IMR-90 (cell line): ENCODE measurements at regions not wholly inside any gene's neighbourhood (a gene's known extent, or its start where the extent isn't known, plus 50 kb on each side); places are given as distances from the start of the nearest gene placed in this dataset.

Experiments used
- ATAC-seq: fragments of 200-7000 bp; cut with Tn5 transposase; 2 replicates; pipeline ENCODE4 v1.9.1; 2020; ENCODE audit warnings: low read depth, mild to moderate bottlenecking, moderate library complexity
- BruUV-seq: library from RNA; stranded (reverse); fragments of 400-500 nt; replicated peaks from 2 replicates; lab custom pipeline; 2021; lab: Mats Ljungman, UMichigan
- CTCF ChIA-PET: fragments of 300-600 bp; formaldehyde crosslinking; extraction: SDS; loops from one replicate; lab custom pipeline; 2021; ENCODE audit warnings: antibody characterized with exemption; lab: Yijun Ruan, JAX
- POLR2A ChIA-PET: fragments of 300-600 bp; sonication (Branson Sonifier 250); formaldehyde crosslinking; loops from one replicate; lab custom pipeline; 2022; ENCODE audit warnings: antibody characterized with exemption; ENCODE audit not compliant: unreplicated experiment; lab: Charles Lee
- DNase-seq: peaks from one replicate; pipeline ENCODE4 v3.0.0; 2013
- H2AFZ ChIP-seq: replicated peaks from 2 replicates; pipeline ENCODE3; 2013; ENCODE audit warnings: low read length, mild to moderate bottlenecking; ENCODE audit not compliant: poor library complexity
- H2AK5ac ChIP-seq: 2 replicates; pipeline ENCODE4 v1.6.1; 2013; ENCODE audit warnings: low read depth, low read length, inconsistent platforms
- H2AK9ac ChIP-seq: replicated peaks from 2 replicates; pipeline ENCODE3; 2013; ENCODE audit warnings: mild to moderate bottlenecking, low read depth, low read length, moderate library complexity; ENCODE audit not compliant: poor library complexity
- H2BK120ac ChIP-seq: 2 replicates; pipeline ENCODE4 v1.6.1; 2013; ENCODE audit warnings: low read depth, low read length, inconsistent platforms
- H2BK15ac ChIP-seq: 3 replicates; pipeline ENCODE4 v1.6.1; 2013; ENCODE audit warnings: low read depth, low read length, inconsistent platforms
- H2BK20ac ChIP-seq: 2 replicates; pipeline ENCODE4 v1.6.1; 2013; ENCODE audit warnings: low read depth, mild to moderate bottlenecking, inconsistent platforms, low read length, moderate library complexity
- H2BK5ac ChIP-seq: 2 replicates; pipeline ENCODE4 v1.6.1; 2013; ENCODE audit warnings: mild to moderate bottlenecking, low read depth, low read length, inconsistent platforms; ENCODE audit not compliant: poor library complexity, severe bottlenecking
- H3K14ac ChIP-seq: replicated peaks from 2 replicates; pipeline ENCODE4 v1.6.1; 2013; ENCODE audit warnings: low read depth, low read length, inconsistent platforms
- H3K18ac ChIP-seq: 2 replicates; pipeline ENCODE4 v1.6.1; 2013; ENCODE audit warnings: low read depth, low read length, control low read depth
- H3K23ac ChIP-seq: 2 replicates; pipeline ENCODE4 v1.6.1; 2013; ENCODE audit warnings: low read depth, low read length, inconsistent platforms
- H3K27ac ChIP-seq: 2 replicates; pipeline ENCODE4 v1.5.1; 2013; ENCODE audit warnings: mild to moderate bottlenecking, control low read depth, low read length; ENCODE audit not compliant: insufficient read depth
- H3K27me3 ChIP-seq: 2 replicates; pipeline ENCODE4 v1.6.1; 2013; ENCODE audit warnings: low read length; ENCODE audit not compliant: control insufficient read depth, insufficient read depth
- H3K36me3 ChIP-seq: 2 replicates; pipeline ENCODE4 v1.6.1; 2013; ENCODE audit warnings: low read length, mixed read lengths; ENCODE audit not compliant: control insufficient read depth, insufficient read depth
- H3K4ac ChIP-seq: 2 replicates; pipeline ENCODE4 v1.6.1; 2013; ENCODE audit warnings: low read depth, low read length, inconsistent platforms
- H3K4me1 ChIP-seq: 2 replicates; pipeline ENCODE4 v1.6.1; 2013; ENCODE audit warnings: low read length, mixed read lengths; ENCODE audit not compliant: control insufficient read depth, insufficient read depth
- H3K4me2 ChIP-seq: 2 replicates; pipeline ENCODE4 v1.6.1; 2013; ENCODE audit warnings: low read depth, mild to moderate bottlenecking, control low read depth, low read length, moderate library complexity
- H3K4me3 ChIP-seq: 2 replicates; pipeline ENCODE4 v1.5.1; 2013; ENCODE audit warnings: low read depth, mild to moderate bottlenecking, control low read depth, low read length, moderate library complexity; ENCODE audit not compliant: insufficient read depth
- H3K56ac ChIP-seq: 2 replicates; pipeline ENCODE4 v1.6.1; 2013; ENCODE audit warnings: low read length, inconsistent platforms; ENCODE audit not compliant: insufficient read depth; ENCODE audit errors: extremely low read depth
- H3K79me1 ChIP-seq, 2 experiments: 2 replicates each; pipeline ENCODE4 v1.6.1; 2013; ENCODE audit warnings: low read length in 2 of 2, inconsistent platforms in 1 of 2, low read depth in 1 of 2
- H3K9ac ChIP-seq: 2 replicates; pipeline ENCODE4 v1.6.1; 2013; ENCODE audit warnings: low read depth, low read length, control low read depth
- H3K9me1 ChIP-seq: 2 replicates; pipeline ENCODE4 v1.6.1; 2013; ENCODE audit warnings: low read length, inconsistent platforms; ENCODE audit not compliant: insufficient read depth
- H3K9me3 ChIP-seq: 2 replicates; pipeline ENCODE4 v1.6.1; 2013; ENCODE audit warnings: low read length; ENCODE audit not compliant: control insufficient read depth, insufficient read depth
- H4K20me1 ChIP-seq: 2 replicates; pipeline ENCODE4 v1.6.1; 2013; ENCODE audit warnings: low read length, inconsistent platforms; ENCODE audit not compliant: insufficient read depth
- H4K5ac ChIP-seq: 2 replicates; pipeline ENCODE4 v1.6.1; 2013; ENCODE audit warnings: mild to moderate bottlenecking, low read depth, low read length, control low read depth
- H4K8ac ChIP-seq, 2 experiments: 2 replicates each; pipeline ENCODE4 v1.6.1; 2013; ENCODE audit warnings: low read depth in 2 of 2, low read length in 2 of 2, control low read depth in 1 of 2, inconsistent platforms in 1 of 2
- H4K91ac ChIP-seq: 2 replicates; pipeline ENCODE4 v1.6.1; 2013; ENCODE audit warnings: low read depth, low read length, inconsistent platforms; ENCODE audit not compliant: insufficient read depth
- CHD1 ChIP-seq: IDR thresholded peaks from 2 replicates; pipeline ENCODE4 v1.6.1; 2012; ENCODE audit warnings: low read depth, low read length, improper control_type of control experiment
- FOS ChIP-seq: fragments of 150-350 bp; IDR thresholded peaks from 2 replicates; pipeline ENCODE4 v1.6.1; 2016; ENCODE audit warnings: low read depth, low read length
- RAD21 ChIP-seq: IDR thresholded peaks from 2 replicates; pipeline ENCODE4 v1.6.1; 2012; ENCODE audit warnings: low read length, improper control_type of control experiment
- RCOR1 ChIP-seq: IDR thresholded peaks from 2 replicates; pipeline ENCODE4 v1.6.1; 2012; ENCODE audit warnings: mild to moderate bottlenecking, low read length, improper control_type of control experiment; ENCODE audit not compliant: insufficient replicate concordance
- WGBS, 2 experiments: methylation state at CpG; one replicate each; pipeline versions ENCODE4 v1.1.5 to v1.1.7; 2013; ENCODE audit warnings: missing lambda C conversion rate in 2 of 2; ENCODE audit not compliant: insufficient read length in 1 of 2; ENCODE audit errors: extremely low coverage in 2 of 2; 5-methylcytosine and 5-hydroxymethylcytosine counted together
- dilution Hi-C: fragments of 300-500 bp; cut with HindIII; formaldehyde crosslinking; loops from one replicate; pipeline ENCODE4 v1.14.3; 2018; ENCODE audit warnings: low sequenced_read_pairs; ENCODE audit not compliant: unreplicated experiment
- in situ Hi-C: fragments of 300-500 bp; cut with MboI; formaldehyde crosslinking; loops from 3 replicates; pipeline ENCODE4 v1.14.3; 2019; ENCODE audit warnings: low sequenced_read_pairs, inconsistent platforms, mixed read lengths
- intact Hi-C: fragments of 100-400 bp; cut with micrococcal nuclease; formaldehyde crosslinking; loops from 2 replicates; pipeline ENCODE4 v1.10.0; 2022
- TF ChIP-seq, protein P1 (sequence below): fragments of 150-350 bp; IDR thresholded peaks from 2 replicates; pipeline ENCODE4 v1.6.1; 2016; ENCODE audit warnings: low read depth, mild to moderate bottlenecking, low read length, moderate library complexity, borderline replicate concordance

DNA sequence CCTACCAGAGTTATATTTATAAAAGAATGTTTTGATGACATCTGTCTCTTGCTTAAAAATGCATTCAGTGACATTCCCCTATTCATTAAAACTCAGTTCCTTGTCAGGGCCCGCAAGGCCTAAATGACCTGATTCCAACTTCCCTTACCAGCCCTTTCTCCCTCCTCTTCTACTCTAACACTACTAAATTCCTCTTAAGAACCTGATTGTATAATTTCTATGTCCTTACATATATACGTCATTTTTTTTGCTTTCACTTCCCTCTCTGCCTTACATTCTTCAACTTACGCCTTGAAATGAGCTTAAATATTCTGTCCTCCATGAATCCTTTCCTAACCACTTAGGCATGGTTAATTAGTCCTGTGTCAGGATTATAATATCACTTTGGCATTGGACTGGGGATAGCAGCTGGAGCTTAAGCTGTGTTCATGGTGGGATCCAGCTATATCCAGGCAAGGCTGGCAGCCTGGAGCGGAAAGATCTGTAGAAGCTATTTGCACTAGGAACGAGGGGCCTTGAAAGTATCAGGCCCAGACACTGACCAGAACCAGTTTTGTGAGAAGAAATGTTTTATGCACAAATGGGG, 360.2 kb upstream of the PTBP2 start:
- ATAC-seq: no peak
- intact Hi-C loops: loop anchor here (5.0 kb wide), 2 partner anchors 124 to 176 kb away; no protein-coding TSS in a partner anchor

More for the DNA sequence above, 360.2 kb upstream of the PTBP2 start:
- no peaks in the 10 kb centered on the region for H4K20me1 ChIP-seq
- no peak overlapping the region for H3K4me3 ChIP-seq
- H3K27me3 ChIP-seq: no peaks in the 10 kb centered on the region
- H3K9ac ChIP-seq: no peak overlapping the region
- H4K8ac ChIP-seq: peak overlapping the region in 1 of 2 experiments; percentile 16; a peak in 1 of 4 replicates
- ChIA-PET POLR2A (no interaction called here), CTCF (no interaction called here)
- H2BK15ac ChIP-seq: peak overlapping the region; percentile 48; the same call in 2 of the 3 replicates
- H2BK5ac ChIP-seq: no peak overlapping the region
- 0 out of 2 replicates have a peak overlapping the region, but pooled peaks have one; percentile 2 for H3K14ac ChIP-seq
- BruUV-seq: no TSS peak
- no peaks in the 10 kb centered on the region for H3K9me1 ChIP-seq
- H3K9me3 ChIP-seq: no peaks in the 10 kb centered on the region
- 93 to 100% methylated on average over 1 to 2 of the region's 5 CpGs for WGBS, 2 experiments
- no peak overlapping the region for H3K4me2 ChIP-seq
- peak overlapping the region; percentile 47; the same call in 1 of the 2 replicates for H2BK120ac ChIP-seq
- H3K4ac ChIP-seq: peak overlapping the region; percentile 58; the same call in 1 of the 2 replicates
- H3K4me1 ChIP-seq: peaks cover 24% of the 10 kb centered on the region
- H3K36me3 ChIP-seq: no peaks in the 10 kb centered on the region
- no peak overlapping the region for H2AK9ac ChIP-seq
- H3K56ac ChIP-seq: no peak overlapping the region
- no peak for TF ChIP-seq RCOR1
- TF ChIP-seq RAD21: no peak
- no peak for TF ChIP-seq FOS
- TF ChIP-seq, protein P1, sequence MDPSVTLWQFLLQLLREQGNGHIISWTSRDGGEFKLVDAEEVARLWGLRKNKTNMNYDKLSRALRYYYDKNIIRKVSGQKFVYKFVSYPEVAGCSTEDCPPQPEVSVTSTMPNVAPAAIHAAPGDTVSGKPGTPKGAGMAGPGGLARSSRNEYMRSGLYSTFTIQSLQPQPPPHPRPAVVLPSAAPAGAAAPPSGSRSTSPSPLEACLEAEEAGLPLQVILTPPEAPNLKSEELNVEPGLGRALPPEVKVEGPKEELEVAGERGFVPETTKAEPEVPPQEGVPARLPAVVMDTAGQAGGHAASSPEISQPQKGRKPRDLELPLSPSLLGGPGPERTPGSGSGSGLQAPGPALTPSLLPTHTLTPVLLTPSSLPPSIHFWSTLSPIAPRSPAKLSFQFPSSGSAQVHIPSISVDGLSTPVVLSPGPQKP: no peak
- no peak for TF ChIP-seq CHD1
- in situ Hi-C loops (no loop called here), dilution Hi-C loops (no loop called here)
- H3K23ac ChIP-seq: no peak overlapping the region
- peak overlapping the region; percentile 12; the same call in 1 of the 2 replicates for H2AK5ac ChIP-seq
- no peaks in the 10 kb centered on the region for H3K79me1 ChIP-seq
- no peak overlapping the region for H4K5ac ChIP-seq
- no peak overlapping the region for H4K91ac ChIP-seq
- peak overlapping the region; percentile 83; the same call in 1 of the 2 replicates for H2BK20ac ChIP-seq
- DNase-seq: no peak
- H3K18ac ChIP-seq: peak overlapping the region; percentile 71
- no peak overlapping the region for H2AFZ ChIP-seq
- H3K27ac ChIP-seq: no peak overlapping the region
